Activated CD4-positive, alpha-beta T cell treated with anti-CD3 and anti-CD28 coated beads, Interleukin-2, amount 50 U/mL, for 4 hours (primary cell): ENCODE measurements at regions not wholly inside any gene's neighbourhood (a gene's known extent, or its start where the extent isn't known, plus 50 kb on each side); places are given as distances from the start of the nearest gene placed in this dataset.
"Not testable (repeated sequence)": the region's sequence is repeated elsewhere in the genome, so short reads cannot be mapped to it uniquely, and the experiment has no call there.

Experiments used
- DNase-seq, 2 experiments: peaks; one replicate each; pipeline ENCODE4 v3.0.0-alpha.2; 2020

GRCh38 chr3:127412578-127413317 is 124.9 kb upstream of the PRR20G start:
- DNase-seq: no peak

DNA sequence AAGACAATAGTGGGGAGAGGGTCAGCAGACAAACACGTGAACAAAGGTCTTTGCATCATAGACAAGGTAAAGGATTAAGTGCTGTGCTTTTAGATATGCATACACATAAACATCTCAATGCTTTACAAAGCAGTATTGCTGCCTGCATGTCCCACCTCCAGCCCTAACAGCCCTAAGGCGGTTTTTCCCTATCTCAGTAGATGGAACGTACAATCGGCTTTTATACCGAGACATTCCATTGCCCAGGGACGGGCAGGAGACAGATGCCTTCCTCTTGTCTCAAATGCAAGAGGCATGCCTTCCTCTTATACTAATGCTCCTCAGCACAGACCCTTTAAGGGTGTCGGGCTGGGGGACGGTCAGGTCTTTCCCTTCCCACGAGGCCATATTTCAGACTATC is 124.0 kb upstream of the PRR20G start:
- not testable (repeated sequence) for DNase-seq

GRCh38 chr3:127411083-127411727 is 123.4 kb upstream of the PRR20G start:
- DNase-seq: no peak

DNA sequence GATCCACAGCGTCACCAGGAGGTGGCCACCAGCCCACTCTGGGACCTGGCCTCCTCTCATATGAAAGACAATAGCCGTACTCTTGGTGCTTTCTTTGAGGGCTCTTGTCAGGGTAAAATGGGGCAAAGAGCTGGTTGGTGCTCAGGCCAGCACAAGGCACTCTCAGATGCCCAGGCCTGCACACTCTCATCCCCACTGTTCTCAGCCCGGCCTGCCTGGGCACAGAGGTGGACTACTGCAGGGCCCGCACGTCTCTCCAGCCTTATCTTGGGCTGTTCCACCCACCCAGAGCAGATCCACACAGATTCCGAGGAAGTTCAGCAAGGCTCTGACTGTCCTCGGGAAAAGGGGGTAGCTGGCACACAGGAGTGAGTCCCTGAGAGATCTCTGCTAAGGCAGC is 122.8 kb upstream of the PRR20G start:
- no peak for DNase-seq

DNA sequence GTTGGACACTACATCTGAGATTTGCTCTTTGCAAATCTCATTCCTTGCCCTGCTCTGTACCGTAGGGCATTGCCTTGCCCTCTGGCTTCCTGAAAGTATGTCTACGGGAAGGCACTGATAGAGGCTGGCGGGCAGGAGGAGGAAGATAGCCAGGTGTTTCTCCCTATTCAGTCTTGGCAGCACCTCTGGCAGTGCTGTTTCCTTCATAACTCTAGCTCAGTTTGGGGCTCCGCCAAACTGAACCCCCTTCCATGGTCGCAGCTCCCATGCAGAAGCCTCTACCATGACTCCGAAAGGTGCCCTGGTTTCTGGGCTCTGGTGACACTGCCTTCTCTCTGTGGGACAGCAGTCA is 122.3 kb upstream of the PRR20G start:
- no peak for DNase-seq

DNA sequence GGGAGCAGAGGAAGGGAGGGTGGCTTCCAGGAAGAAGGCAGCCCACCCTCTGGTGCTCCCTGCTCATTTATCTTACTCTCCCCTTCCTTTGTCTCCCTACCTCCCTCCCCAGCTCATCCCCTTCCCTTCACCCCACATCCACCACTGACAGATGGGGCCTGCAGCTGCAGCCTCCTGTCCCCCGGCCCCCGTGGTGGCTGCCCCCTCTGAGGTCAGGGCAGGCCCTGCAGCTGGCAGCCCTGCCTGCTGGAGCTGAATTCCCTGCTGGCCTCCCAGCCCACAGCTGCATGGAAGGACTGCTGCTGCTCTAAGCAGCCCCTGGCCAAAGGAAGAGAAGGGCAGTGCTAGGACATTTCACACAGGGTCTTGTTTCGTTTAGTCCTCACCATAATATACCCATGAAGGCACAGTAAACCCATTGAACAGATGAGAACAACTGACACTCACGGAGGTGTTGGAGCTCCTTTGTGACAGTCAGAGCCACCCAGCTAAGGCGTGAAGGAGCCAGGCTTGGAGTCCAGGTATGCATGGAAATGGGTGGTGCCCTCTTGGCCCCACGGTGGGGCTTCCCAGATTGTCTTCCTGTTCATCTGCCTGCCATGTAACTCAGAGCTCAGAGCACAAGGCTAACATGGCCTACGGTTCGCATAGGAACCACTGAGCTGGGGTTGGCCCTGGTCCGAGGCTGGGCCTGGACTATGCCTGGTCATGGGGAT is 121.7 kb upstream of the PRR20G start:
- DNase-seq: no peak

- DNase-seq: no peak
Measured at GRCh38 chr3:127408684-127409420, 121.0 kb upstream of the PRR20G start.

DNA sequence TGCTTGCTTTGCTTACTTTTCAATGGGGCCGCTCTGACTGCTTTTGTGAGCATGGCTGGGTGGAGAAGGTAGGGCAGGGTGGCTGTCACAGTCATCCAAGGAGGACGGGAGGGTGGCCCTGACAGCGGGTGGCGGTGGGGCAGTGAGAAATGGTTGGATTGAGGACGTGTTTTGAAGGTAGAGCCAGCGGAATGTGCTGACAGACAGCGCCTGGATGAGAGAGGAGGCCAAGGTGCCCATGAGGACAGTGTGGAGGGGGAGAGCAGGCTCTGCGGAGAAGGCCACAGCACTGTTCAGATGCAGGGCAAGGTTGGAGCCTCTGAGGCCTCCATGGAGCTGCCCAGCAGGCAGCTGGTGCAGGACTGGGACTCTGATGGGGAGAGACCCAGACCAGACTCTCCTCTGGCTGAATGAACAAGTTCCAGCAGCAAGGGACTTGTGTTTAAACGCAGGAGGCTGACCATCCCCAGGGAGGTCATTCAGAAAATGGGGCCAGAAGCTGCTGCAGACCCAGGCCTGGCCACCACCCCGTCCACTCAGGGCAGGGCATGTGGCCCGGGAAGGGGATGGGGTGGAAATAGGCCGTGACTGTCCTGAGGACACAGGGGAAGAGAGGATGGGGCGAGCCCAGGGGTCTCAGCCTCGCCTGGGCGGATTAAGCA is 120.3 kb upstream of the PRR20G start:
- no peak for DNase-seq

DNA sequence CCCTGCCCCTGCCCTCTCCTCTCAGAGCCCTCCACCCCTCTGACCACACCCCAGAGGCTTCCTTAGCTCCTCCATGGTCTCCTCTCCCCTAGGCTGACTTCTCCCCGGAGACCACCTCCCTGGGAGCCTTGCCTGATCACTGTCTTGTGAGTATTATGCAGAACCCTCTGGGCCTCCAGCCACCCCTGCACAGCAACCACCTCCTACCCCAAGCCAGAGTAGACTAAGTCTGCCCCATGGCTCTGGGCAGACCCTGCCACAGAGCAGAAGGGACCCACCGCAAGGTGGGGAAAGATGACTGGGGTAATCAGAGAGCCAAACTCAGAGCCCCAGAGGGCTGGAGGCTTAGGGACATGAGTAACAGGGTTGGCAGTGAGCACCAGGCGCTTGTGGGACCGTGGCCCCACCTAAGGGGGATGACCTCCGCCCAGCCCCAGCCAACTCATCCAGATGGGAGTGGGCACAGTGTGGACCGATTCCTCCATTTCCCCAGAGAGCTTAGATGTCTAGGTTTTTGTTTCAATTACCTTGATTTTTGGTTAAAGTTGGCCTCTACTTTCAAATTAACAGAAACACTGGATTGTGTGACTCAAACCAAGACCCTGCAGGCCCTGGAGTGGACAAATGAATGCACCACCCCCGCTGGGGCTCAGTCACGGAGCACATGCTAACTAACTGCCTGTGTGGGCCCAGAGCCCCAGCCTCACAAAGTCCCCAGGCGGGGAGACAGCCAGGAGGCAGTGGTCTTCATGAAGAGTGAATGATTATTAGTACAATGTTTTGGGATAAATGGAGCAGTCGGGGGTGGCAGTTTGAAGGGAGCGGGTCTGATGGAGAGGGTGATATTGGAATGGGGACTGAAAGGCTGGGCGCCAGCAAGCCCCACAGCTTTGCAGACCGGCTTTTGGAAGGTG is 119.4 kb upstream of the PRR20G start:
- DNase-seq: no peak

GRCh38 chr3:127406309-127407025 is 118.6 kb upstream of the PRR20G start:
- no peak for DNase-seq

DNA sequence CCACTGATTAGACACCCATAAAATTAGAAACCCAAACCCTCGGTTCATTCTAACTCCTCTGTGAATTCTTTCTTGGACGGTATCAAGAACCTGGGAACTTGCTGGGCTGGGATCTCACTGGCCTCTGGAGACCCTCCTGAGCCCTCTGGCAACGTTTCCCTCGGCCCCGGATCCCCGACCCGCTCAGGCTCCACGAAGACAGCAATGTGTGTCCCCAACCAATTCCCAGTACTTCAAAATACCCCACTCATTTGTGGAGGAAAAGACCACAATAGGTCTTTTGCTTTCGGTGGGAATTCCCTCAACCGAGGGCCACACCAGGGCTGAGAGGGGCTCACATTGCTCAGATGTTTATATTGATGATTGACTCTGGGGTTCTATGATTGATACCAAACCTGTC is 117.9 kb upstream of the PRR20G start:
- DNase-seq: no peak

GRCh38 chr3:127405010-127405598 is 117.3 kb upstream of the PRR20G start:
- no peak for DNase-seq

DNA sequence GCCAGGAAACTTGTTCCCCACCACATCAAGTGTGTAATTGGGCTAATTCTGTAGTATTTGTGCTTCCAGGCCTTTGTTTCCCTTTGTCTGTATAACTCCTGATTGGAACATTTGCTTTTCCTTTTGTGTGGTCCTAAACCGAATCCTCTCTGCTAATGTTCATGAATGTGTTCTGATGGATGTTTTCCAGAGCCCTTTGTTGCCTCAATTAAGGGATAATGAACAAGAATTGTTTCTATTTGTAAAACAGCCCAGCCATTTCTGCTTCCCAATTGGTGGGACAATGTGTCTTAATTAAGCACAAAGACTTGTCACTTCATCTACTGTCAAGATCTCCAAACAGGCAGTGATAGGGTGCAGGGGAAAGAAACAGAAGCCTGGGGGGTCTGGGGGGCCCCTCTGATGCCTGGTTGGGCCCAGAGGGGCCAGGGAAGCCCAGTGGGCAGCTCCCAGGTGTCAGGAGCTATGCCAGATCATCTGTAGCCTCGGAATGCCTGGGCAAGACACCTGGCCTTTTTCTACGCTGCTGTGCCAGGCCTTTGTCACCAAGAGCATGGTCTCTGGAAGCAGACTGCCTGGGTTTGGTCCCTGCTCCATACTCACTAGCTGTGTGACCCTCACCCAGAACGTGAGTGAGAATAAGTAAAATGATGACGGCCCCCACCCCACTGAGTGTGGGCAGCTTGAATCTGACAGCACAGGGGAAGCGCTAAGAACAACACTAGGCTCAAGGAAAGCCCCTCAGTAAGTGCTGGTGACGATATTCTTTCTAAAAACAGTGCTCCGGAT is 116.6 kb upstream of the PRR20G start:
- DNase-seq: no peak

DNA sequence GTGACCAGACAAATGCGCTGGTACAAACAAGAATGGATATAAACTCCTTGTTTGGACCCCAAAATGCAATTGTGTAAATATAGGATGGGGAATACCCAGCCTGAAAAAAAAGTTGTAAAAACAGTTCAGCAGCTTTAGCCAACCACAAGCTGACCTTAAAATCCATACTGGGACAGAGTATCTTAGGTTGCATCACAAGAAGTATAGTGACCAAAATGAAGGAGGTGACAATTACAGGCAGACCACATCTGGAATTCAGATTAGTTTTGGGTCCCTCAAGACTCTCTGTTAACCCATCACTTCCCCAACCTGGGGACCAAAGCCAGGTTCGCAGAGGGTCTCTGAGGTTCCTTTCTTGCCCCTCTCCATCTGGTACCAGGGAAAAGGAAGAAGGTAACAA is 115.9 kb upstream of the PRR20G start:
- DNase-seq: no peak

GRCh38 chr3:127399154-127399553 is 111.3 kb upstream of the PRR20G start:
- DNase-seq: no peak

GRCh38 chr3:127396473-127396872 is 108.6 kb upstream of the PRR20G start:
- DNase-seq: no peak

- DNase-seq: no peak
Measured at GRCh38 chr3:127395663-127396355, 108.0 kb upstream of the PRR20G start.

- no peak for DNase-seq
Measured at GRCh38 chr3:127394984-127395662, 107.3 kb upstream of the PRR20G start.

- no peak for DNase-seq
Measured at GRCh38 chr3:127394031-127394430, 106.2 kb upstream of the PRR20G start.
